HEK293 (cell line): ENCODE measurements at regions not wholly inside any gene's neighbourhood (a gene's known extent, or its start where the extent isn't known, plus 50 kb on each side); places are given as distances from the start of the nearest gene placed in this dataset.

Source experiments
- CTCF ChIA-PET: fragments of 350-600 bp; formaldehyde crosslinking; extraction: SDS; loops from one replicate; lab custom pipeline; 2021; ENCODE audit warnings: antibody characterized with exemption; lab: Yijun Ruan, JAX
- POLR2A ChIA-PET: fragments of 300-600 bp; formaldehyde crosslinking; extraction: SDS; loops from one replicate; lab custom pipeline; 2020; ENCODE audit warnings: antibody characterized with exemption, inconsistent platforms; lab: Yijun Ruan, JAX
- H3K27ac ChIP-seq: fragments of 200-500 bp; sonication (Bioruptor generic); 2 replicates; pipeline ENCODE4 v1.5.1; 2014; ENCODE audit warnings: low read depth, low read length, control low read depth, inconsistent platforms; ENCODE audit errors: extremely low read depth
- H3K36me3 ChIP-seq, 2 experiments: fragments of 200-500 bp in 1 of 2; sonication (Bioruptor generic) in 1 of 2; 1 replicate in 1 of 2; 2 replicates in 1 of 2; pipeline ENCODE4 v1.5.1; 2014 to 2017; ENCODE audit warnings: inconsistent platforms in 2 of 2, low read length in 2 of 2; ENCODE audit not compliant: control insufficient read depth in 2 of 2, insufficient read depth in 1 of 2
- H3K4me1 ChIP-seq: fragments of 200-500 bp; sonication (Bioruptor generic); 2 replicates; pipeline ENCODE4 v1.5.1; 2014; ENCODE audit warnings: mild to moderate bottlenecking, low read length, inconsistent platforms; ENCODE audit not compliant: control insufficient read depth, insufficient read depth
- H3K4me3 ChIP-seq: 2 replicates; pipeline ENCODE4 v1.5.1; 2011; ENCODE audit warnings: low read depth, mild to moderate bottlenecking, control low read depth, low read length, moderate library complexity
- H3K9me3 ChIP-seq: fragments of 200-500 bp; sonication (Bioruptor generic); 2 replicates; pipeline ENCODE4 v1.5.1; 2014; ENCODE audit warnings: low read depth, low read length, inconsistent platforms; ENCODE audit not compliant: control insufficient read depth, insufficient read depth
- IKZF3 ChIP-seq: fragments of 450-650 bp; IDR thresholded peaks from 2 replicates; pipeline ENCODE4 v1.5.0; 2018; ENCODE audit warnings: missing biosample characterization, mild to moderate bottlenecking, missing genetic modification characterization, moderate library complexity
- REPIN1 ChIP-seq: fragments of 450-650 bp; formaldehyde crosslinking; IDR thresholded peaks from 2 replicates; pipeline ENCODE4 v1.5.1; 2017; ENCODE audit warnings: missing biosample characterization, missing genetic modification characterization, low read depth
- SETDB1 ChIP-seq: IDR thresholded peaks from one replicate; pipeline ENCODE4 v1.6.1; 2017; ENCODE audit warnings: mild to moderate bottlenecking, low read length, moderate library complexity, mixed read lengths; ENCODE audit not compliant: insufficient read length
- SP7 ChIP-seq: fragments of 450-650 bp; formaldehyde crosslinking; IDR thresholded peaks from 2 replicates; pipeline ENCODE4 v1.5.1; 2016; ENCODE audit warnings: missing biosample characterization, missing genetic modification characterization
- YY1 ChIP-seq: fragments of 450-650 bp; formaldehyde crosslinking; IDR thresholded peaks from 2 replicates; pipeline ENCODE4 v1.5.1; 2018; ENCODE audit warnings: missing biosample characterization, missing genetic modification characterization
- ZNF112 ChIP-seq: fragments of 450-650 bp; formaldehyde crosslinking; IDR thresholded peaks from 2 replicates; pipeline ENCODE4 v1.5.0; 2017; ENCODE audit warnings: missing biosample characterization, missing genetic modification characterization
- ZNF121 ChIP-seq: fragments of 450-650 bp; formaldehyde crosslinking; IDR thresholded peaks from 2 replicates; pipeline ENCODE4 v1.5.1; 2016; ENCODE audit warnings: missing biosample characterization, missing genetic modification characterization
- ZNF146 ChIP-seq: fragments of 450-650 bp; formaldehyde crosslinking; IDR thresholded peaks from 2 replicates; pipeline ENCODE4 v1.5.1; 2016; ENCODE audit warnings: missing biosample characterization, missing genetic modification characterization
- ZNF266 ChIP-seq: fragments of 450-650 bp; formaldehyde crosslinking; IDR thresholded peaks from 2 replicates; pipeline ENCODE4 v1.5.1; 2016; ENCODE audit warnings: missing biosample characterization, missing genetic modification characterization, low read depth
- ZNF302 ChIP-seq: fragments of 450-650 bp; formaldehyde crosslinking; IDR thresholded peaks from 2 replicates; pipeline ENCODE4 v1.5.1; 2016; ENCODE audit warnings: missing biosample characterization, missing genetic modification characterization, low read depth
- ZNF341 ChIP-seq: fragments of 450-650 bp; formaldehyde crosslinking; IDR thresholded peaks from 2 replicates; pipeline ENCODE4; 2016; ENCODE audit warnings: low read depth, missing biosample characterization, missing genetic modification characterization
- ZNF350 ChIP-seq: fragments of 450-650 bp; formaldehyde crosslinking; IDR thresholded peaks from 2 replicates; pipeline ENCODE4 v1.5.0; 2017; ENCODE audit warnings: missing biosample characterization, mild to moderate bottlenecking, missing genetic modification characterization
- ZNF366 ChIP-seq: fragments of 450-650 bp; formaldehyde crosslinking; conservative IDR thresholded peaks from 2 replicates; pipeline ENCODE4 v1.5.1; 2016; ENCODE audit warnings: missing biosample characterization, missing genetic modification characterization
- ZNF391 ChIP-seq: fragments of 450-650 bp; formaldehyde crosslinking; IDR thresholded peaks from 2 replicates; pipeline ENCODE4 v1.5.1; 2016; ENCODE audit warnings: low read depth, missing biosample characterization, missing genetic modification characterization, borderline replicate concordance
- ZNF423 ChIP-seq: fragments of 450-650 bp; formaldehyde crosslinking; IDR thresholded peaks from 2 replicates; pipeline ENCODE4 v1.5.1; 2016; ENCODE audit warnings: missing biosample characterization, missing genetic modification characterization
- ZNF426 ChIP-seq: fragments of 450-650 bp; formaldehyde crosslinking; IDR thresholded peaks from 2 replicates; pipeline ENCODE4 v1.5.1; 2017; ENCODE audit warnings: missing biosample characterization, missing genetic modification characterization, mild to moderate bottlenecking, inconsistent platforms, moderate library complexity
- ZNF513 ChIP-seq: fragments of 450-650 bp; IDR thresholded peaks from 2 replicates; pipeline ENCODE4 v1.5.1; 2018; ENCODE audit warnings: missing biosample characterization, missing genetic modification characterization
- ZNF621 ChIP-seq: fragments of 450-650 bp; formaldehyde crosslinking; IDR thresholded peaks from 2 replicates; pipeline ENCODE4 v1.5.1; 2017; ENCODE audit warnings: missing biosample characterization, missing genetic modification characterization
- ZNF626 ChIP-seq: fragments of 450-650 bp; sonication (Bioruptor Pico); formaldehyde crosslinking; IDR thresholded peaks from 2 replicates; pipeline ENCODE4 v1.5.1; 2018; ENCODE audit warnings: missing biosample characterization, missing genetic modification characterization, inconsistent platforms
- ZNF629 ChIP-seq: fragments of 450-650 bp; formaldehyde crosslinking; IDR thresholded peaks from 2 replicates; pipeline ENCODE4 v1.5.1; 2017; ENCODE audit warnings: missing biosample characterization, missing genetic modification characterization
- ZSCAN18 ChIP-seq: fragments of 450-650 bp; formaldehyde crosslinking; IDR thresholded peaks from 2 replicates; pipeline ENCODE4 v1.5.1; 2016; ENCODE audit warnings: missing biosample characterization, missing genetic modification characterization
- TF ChIP-seq, protein P1 (sequence below): fragments of 450-650 bp; formaldehyde crosslinking; IDR thresholded peaks from 2 replicates; pipeline ENCODE4 v1.5.1; 2017; ENCODE audit warnings: missing biosample characterization, missing genetic modification characterization

DNA sequence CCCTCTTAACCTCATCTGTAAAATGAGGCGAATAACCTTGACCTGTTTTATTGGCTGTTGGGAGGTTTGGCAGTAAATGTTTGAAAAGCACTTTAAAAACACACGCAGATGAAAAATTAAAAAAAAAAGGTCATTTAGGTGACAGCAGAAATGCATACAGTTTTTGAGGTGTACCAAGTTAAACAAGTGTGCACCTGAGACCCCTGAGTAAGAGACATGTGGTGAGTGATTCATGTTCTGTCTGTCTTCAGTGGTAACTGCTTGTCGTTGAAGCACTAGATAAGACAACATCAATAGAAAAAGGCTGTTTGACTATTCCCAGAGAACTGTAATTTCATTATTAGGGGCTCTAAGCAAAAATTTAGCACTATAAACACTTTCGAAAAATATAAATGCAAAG lies 608.4 kb upstream of the PITX2 start:
- POLR2A ChIA-PET: no interaction called here
- Histone ChIP-seq H3K4me3 (no peak overlapping the region), H3K4me1 (no peaks in the 10 kb centered on the region), H3K36me3 (no peaks in the 10 kb centered on the region), H3K27ac (no peak overlapping the region), H3K9me3 (no peaks in the 10 kb centered on the region)
- CTCF ChIA-PET: no interaction called here
- TF ChIP-seq ZNF121 (tag by site-specific recombination): no peak
- TF ChIP-seq ZNF626 (tag by site-specific recombination): no peak
- no peak for TF ChIP-seq REPIN1 (tag by site-specific recombination)
- no peak for TF ChIP-seq ZNF391 (tag by site-specific recombination)
- no peak for TF ChIP-seq IKZF3 (tag by site-specific recombination)
- no peak for TF ChIP-seq ZNF513 (tag by site-specific recombination)
- TF ChIP-seq SETDB1: no peak
- TF ChIP-seq SP7 (tag by site-specific recombination): no peak
- no peak for TF ChIP-seq ZNF341

DNA sequence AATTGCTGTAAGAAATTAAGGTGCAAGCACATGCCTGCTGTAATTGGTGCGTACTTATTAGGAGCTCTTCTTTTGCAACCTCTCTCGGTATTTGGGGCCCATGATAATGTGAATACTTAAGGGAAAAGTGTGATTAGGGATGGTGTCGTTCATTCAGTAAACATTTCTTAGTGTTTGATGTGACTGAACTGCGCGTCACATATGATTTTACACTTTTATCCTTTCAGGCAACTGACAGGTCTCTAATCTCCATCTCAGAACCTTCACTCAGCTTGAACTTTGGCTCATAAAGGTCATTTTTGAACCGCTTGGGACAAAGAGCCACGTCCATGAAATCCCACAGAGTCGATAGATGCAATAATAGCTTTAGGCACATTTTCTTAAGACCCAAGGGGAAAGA lies 612.1 kb upstream of the PITX2 start:
- no peaks in the 10 kb centered on the region for H3K4me1 ChIP-seq
- no peak for TF ChIP-seq ZNF426 (tag by site-specific recombination)
- TF ChIP-seq ZNF112: no peak
- no peak for TF ChIP-seq ZNF266 (tag by site-specific recombination)
- TF ChIP-seq, protein P1, sequence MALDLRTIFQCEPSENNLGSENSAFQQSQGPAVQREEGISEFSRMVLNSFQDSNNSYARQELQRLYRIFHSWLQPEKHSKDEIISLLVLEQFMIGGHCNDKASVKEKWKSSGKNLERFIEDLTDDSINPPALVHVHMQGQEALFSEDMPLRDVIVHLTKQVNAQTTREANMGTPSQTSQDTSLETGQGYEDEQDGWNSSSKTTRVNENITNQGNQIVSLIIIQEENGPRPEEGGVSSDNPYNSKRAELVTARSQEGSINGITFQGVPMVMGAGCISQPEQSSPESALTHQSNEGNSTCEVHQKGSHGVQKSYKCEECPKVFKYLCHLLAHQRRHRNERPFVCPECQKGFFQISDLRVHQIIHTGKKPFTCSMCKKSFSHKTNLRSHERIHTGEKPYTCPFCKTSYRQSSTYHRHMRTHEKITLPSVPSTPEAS (tag by site-specific recombination): no peak
- TF ChIP-seq ZNF366 (tag by site-specific recombination): no peak
- TF ChIP-seq ZNF146: no peak
- no peak for TF ChIP-seq ZSCAN18
- CTCF ChIA-PET: interaction anchor here (0.7 kb wide), 1 partner anchor 29 kb away, joined by 3 read pairs; no protein-coding TSS in a partner anchor
- no peaks in the 10 kb centered on the region for H3K36me3 ChIP-seq
- POLR2A ChIA-PET: no interaction called here
- no peak overlapping the region for H3K4me3 ChIP-seq
- no peak overlapping the region for H3K27ac ChIP-seq
- H3K9me3 ChIP-seq: no peaks in the 10 kb centered on the region

GRCh38 chr4:111263836-111264235 lies 641.0 kb upstream of the PITX2 start:
- Histone ChIP-seq H3K27ac (no peak overlapping the region), H3K36me3 (no peaks in the 10 kb centered on the region), H3K9me3 (no peaks in the 10 kb centered on the region), H3K4me3 (no peak overlapping the region), H3K4me1 (no peaks in the 10 kb centered on the region)
- no peak for TF ChIP-seq ZNF629 (tag by site-specific recombination)
- no peak for TF ChIP-seq YY1 (tag by site-specific recombination)
- no peak for TF ChIP-seq ZNF423 (tag by site-specific recombination)
- TF ChIP-seq ZNF621: no peak
- TF ChIP-seq ZNF302 (tag by site-specific recombination): no peak
- no peak for TF ChIP-seq ZNF350 (tag by site-specific recombination)
- ChIA-PET POLR2A (no interaction called here), CTCF (no interaction called here)
